ENCODE measurements at regions not wholly inside any gene's neighbourhood (a gene's known extent, or its start where the extent isn't known, plus 50 kb on each side); places are given as distances from the start of the nearest gene placed in this dataset.

DNA sequence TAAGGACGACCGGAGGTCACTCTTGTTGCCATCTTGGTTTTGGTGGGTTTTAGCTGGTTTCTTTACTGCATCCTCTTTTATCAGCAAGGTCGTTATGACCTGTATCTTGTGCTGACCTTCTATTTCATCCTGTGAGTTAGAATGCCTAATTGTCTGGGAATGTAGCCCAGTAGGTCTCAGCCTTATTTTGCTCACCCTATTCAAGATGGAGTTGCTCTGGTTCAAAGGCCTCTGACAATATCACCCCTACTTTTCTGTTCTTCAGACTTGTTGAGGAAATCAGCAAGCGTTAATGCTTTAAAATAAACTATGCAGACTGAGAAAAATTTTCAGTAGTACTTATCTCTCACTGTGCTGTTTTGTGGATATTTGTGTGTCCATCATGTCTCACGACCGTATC is 92.6 kb downstream of the MTRR start:
- TF ChIP-seq, protein P1, sequence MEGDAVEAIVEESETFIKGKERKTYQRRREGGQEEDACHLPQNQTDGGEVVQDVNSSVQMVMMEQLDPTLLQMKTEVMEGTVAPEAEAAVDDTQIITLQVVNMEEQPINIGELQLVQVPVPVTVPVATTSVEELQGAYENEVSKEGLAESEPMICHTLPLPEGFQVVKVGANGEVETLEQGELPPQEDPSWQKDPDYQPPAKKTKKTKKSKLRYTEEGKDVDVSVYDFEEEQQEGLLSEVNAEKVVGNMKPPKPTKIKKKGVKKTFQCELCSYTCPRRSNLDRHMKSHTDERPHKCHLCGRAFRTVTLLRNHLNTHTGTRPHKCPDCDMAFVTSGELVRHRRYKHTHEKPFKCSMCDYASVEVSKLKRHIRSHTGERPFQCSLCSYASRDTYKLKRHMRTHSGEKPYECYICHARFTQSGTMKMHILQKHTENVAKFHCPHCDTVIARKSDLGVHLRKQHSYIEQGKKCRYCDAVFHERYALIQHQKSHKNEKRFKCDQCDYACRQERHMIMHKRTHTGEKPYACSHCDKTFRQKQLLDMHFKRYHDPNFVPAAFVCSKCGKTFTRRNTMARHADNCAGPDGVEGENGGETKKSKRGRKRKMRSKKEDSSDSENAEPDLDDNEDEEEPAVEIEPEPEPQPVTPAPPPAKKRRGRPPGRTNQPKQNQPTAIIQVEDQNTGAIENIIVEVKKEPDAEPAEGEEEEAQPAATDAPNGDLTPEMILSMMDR (IDR thresholded peaks at IDR 0.05; ENCODE audit: low read depth, low read length) = no peak
- TF ChIP-seq MAX (IDR thresholded peaks at IDR 0.05; ENCODE audit: low read depth, low read length) = no peak
- no peak for TF ChIP-seq POLR2A (IDR thresholded peaks at IDR 0.05; ENCODE audit: extremely low read depth, insufficient read length)
